OCI-LY3 (cell line): ENCODE measurements at regions not wholly inside any gene's neighbourhood (a gene's known extent, or its start where the extent isn't known, plus 50 kb on each side); places are given as distances from the start of the nearest gene placed in this dataset.

Experiments used
- EZH2phosphoT487 ChIP-seq: fragments of 200-600 bp; shearing (Covaris generic); IDR thresholded peaks from 2 replicates; pipeline ENCODE4 v1.6.1; 2018; ENCODE audit warnings: antibody characterized with exemption, mixed run types, low read depth
- TF ChIP-seq, protein P1 (sequence below): fragments of 200-600, 300-600 bp; sonication (generic); IDR thresholded peaks from 2 replicates; pipeline ENCODE4 v1.5.1; 2014; ENCODE audit warnings: antibody characterized with exemption, low read length, low read depth

DNA sequence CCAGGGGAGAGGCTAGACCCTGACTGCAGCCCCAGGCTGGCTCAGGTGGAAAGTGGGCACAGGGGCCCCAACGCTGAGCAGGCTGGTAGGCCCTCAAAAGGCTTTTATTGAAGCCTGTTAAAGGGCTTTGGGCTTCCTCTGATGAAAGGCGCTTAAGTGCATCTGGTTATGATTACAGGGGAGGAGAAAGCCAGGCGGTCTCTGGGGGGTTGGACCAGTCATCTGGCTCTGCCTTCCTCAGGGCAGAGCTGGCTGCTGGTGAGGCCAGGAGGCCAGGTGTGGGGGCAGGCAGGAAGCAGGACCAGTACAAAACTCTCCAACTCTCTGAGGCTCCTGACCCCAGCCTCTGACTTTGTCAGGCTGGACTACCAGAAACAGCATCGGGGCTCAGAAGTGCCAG is 68.8 kb upstream of the BCOR start:
- TF ChIP-seq, protein P1, sequence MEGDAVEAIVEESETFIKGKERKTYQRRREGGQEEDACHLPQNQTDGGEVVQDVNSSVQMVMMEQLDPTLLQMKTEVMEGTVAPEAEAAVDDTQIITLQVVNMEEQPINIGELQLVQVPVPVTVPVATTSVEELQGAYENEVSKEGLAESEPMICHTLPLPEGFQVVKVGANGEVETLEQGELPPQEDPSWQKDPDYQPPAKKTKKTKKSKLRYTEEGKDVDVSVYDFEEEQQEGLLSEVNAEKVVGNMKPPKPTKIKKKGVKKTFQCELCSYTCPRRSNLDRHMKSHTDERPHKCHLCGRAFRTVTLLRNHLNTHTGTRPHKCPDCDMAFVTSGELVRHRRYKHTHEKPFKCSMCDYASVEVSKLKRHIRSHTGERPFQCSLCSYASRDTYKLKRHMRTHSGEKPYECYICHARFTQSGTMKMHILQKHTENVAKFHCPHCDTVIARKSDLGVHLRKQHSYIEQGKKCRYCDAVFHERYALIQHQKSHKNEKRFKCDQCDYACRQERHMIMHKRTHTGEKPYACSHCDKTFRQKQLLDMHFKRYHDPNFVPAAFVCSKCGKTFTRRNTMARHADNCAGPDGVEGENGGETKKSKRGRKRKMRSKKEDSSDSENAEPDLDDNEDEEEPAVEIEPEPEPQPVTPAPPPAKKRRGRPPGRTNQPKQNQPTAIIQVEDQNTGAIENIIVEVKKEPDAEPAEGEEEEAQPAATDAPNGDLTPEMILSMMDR = no peak
- TF ChIP-seq EZH2phosphoT487 = no peak
